Testis (tissue), 2 donors: ENCODE measurements at regions not wholly inside any gene's neighbourhood (a gene's known extent, or its start where the extent isn't known, plus 50 kb on each side); places are given as distances from the start of the nearest gene placed in this dataset.
"Not testable (repeated sequence)": the region's sequence is repeated elsewhere in the genome, so short reads cannot be mapped to it uniquely, and the experiment has no call there.

Experiments
- POLR2A ChIP-seq: fragments of 450-650 bp; IDR thresholded peaks from one replicate; pipeline ENCODE4 v1.6.1; 2017; ENCODE audit warnings: antibody characterized with exemption, mild to moderate bottlenecking, moderate library complexity
- TF ChIP-seq, protein P1 (sequence below), 3 experiments: fragments of 450-650 bp in 2 of 3; fragments of 200-600 bp in 1 of 3; sonication (generic) in 1 of 3; IDR thresholded peaks; one replicate each; pipeline ENCODE4 v1.5.1; 2016 to 2019; ENCODE audit warnings: antibody characterized with exemption in 3 of 3, mild to moderate bottlenecking in 2 of 3, moderate library complexity in 1 of 3

DNA sequence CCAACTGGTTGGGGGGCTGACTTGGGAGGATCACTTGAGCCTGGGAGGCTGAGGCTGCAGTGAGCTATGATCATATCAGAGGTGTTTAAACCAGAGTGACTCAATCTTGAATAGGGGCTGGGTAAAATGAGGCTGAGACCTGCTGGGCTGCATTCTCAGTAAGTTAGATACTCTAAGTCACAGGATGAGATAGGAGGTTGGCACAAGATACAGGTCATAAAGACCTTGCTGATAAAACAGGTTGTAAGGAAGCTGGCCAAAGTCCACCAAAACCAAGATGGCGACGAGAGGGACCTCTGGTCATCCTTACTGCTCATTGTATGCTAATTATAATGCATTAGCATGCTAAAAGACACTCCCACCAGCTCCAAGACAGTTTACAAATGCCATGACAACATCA, 71.1 kb upstream of the BNIP2 start:
- TF ChIP-seq, protein P1, sequence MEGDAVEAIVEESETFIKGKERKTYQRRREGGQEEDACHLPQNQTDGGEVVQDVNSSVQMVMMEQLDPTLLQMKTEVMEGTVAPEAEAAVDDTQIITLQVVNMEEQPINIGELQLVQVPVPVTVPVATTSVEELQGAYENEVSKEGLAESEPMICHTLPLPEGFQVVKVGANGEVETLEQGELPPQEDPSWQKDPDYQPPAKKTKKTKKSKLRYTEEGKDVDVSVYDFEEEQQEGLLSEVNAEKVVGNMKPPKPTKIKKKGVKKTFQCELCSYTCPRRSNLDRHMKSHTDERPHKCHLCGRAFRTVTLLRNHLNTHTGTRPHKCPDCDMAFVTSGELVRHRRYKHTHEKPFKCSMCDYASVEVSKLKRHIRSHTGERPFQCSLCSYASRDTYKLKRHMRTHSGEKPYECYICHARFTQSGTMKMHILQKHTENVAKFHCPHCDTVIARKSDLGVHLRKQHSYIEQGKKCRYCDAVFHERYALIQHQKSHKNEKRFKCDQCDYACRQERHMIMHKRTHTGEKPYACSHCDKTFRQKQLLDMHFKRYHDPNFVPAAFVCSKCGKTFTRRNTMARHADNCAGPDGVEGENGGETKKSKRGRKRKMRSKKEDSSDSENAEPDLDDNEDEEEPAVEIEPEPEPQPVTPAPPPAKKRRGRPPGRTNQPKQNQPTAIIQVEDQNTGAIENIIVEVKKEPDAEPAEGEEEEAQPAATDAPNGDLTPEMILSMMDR (IDR thresholded peaks at IDR 0.05): not testable (repeated sequence)
- not testable (repeated sequence) for TF ChIP-seq POLR2A
